HCT116 (cell line): ENCODE measurements at regions not wholly inside any gene's neighbourhood (a gene's known extent, or its start where the extent isn't known, plus 50 kb on each side); places are given as distances from the start of the nearest gene placed in this dataset.

Experiments used
- CBX3 ChIP-seq: IDR thresholded peaks from 2 replicates; pipeline ENCODE4 v1.6.1; 2012; ENCODE audit warnings: low read depth
- EZH2 ChIP-seq: fragments of 200-600 bp; sonication (generic); IDR thresholded peaks from 2 replicates; pipeline ENCODE4 v1.6.1; 2017; ENCODE audit warnings: antibody characterized with exemption, mixed run types
- ZNF274 ChIP-seq: fragments of 200-500 bp; sonication (Bioruptor generic); IDR thresholded peaks from 2 replicates; pipeline ENCODE4 v1.6.1; 2014; ENCODE audit warnings: mild to moderate bottlenecking, low read depth, low read length, inconsistent platforms
- TF ChIP-seq, protein P1 (sequence below), 3 experiments: fragments of 200-600 bp in 1 of 3; sonication (generic) in 1 of 3; IDR thresholded peaks in 2 of 3; conservative IDR thresholded peaks in 1 of 3; 2 replicates each; pipeline ENCODE4 v1.5.1; 2012 to 2017; ENCODE audit warnings: low read depth in 2 of 3, low read length in 2 of 3, antibody characterized with exemption in 1 of 3, borderline replicate concordance in 1 of 3, control low read depth in 1 of 3, mild to moderate bottlenecking in 1 of 3, mixed read lengths in 1 of 3, mixed run types in 1 of 3, moderate library complexity in 1 of 3; ENCODE audit not compliant: insufficient read depth in 1 of 3

DNA sequence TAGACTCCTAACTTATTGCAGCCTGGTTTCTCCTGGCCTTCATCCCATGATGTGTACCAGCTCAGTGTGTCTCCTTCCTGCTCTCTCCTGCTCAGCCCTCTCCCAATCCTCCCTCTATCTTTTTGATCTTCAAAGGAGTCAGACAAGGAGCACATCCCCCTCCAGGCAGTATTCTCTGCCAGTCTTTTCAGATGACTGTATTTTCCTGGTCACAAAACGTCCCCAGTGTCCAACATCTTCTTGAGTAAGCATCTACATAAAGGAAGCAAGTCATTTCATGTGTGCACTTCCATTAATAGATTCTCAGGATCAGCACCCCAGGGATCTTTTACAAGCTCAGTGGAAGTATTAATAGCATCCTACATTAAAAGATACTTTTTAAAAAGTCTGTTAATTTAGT, 148.9 kb upstream of the THBS1 start:
- TF ChIP-seq, protein P1, sequence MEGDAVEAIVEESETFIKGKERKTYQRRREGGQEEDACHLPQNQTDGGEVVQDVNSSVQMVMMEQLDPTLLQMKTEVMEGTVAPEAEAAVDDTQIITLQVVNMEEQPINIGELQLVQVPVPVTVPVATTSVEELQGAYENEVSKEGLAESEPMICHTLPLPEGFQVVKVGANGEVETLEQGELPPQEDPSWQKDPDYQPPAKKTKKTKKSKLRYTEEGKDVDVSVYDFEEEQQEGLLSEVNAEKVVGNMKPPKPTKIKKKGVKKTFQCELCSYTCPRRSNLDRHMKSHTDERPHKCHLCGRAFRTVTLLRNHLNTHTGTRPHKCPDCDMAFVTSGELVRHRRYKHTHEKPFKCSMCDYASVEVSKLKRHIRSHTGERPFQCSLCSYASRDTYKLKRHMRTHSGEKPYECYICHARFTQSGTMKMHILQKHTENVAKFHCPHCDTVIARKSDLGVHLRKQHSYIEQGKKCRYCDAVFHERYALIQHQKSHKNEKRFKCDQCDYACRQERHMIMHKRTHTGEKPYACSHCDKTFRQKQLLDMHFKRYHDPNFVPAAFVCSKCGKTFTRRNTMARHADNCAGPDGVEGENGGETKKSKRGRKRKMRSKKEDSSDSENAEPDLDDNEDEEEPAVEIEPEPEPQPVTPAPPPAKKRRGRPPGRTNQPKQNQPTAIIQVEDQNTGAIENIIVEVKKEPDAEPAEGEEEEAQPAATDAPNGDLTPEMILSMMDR (IDR thresholded peaks at IDR 0.05 in 2 of 3, conservative IDR thresholded peaks at IDR 0.05 in 1 of 3; ENCODE audit: borderline replicate concordance in 1 of 3, insufficient read depth in 1 of 3, low read depth in 2 of 3, low read length in 2 of 3): no peak
- TF ChIP-seq EZH2 (no peak), ZNF274 (no peak), CBX3 (no peak)
